SK-N-SH (cell line): ENCODE measurements at regions not wholly inside any gene's neighbourhood (a gene's known extent, or its start where the extent isn't known, plus 50 kb on each side); places are given as distances from the start of the nearest gene placed in this dataset.
"Not testable (repeated sequence)": the region's sequence is repeated elsewhere in the genome, so short reads cannot be mapped to it uniquely, and the experiment has no call there.

Experiments
- CTCF ChIA-PET: fragments of 300-600, 350-600 bp; formaldehyde crosslinking; extraction: SDS; loops from one replicate; lab custom pipeline; 2021; lab: Yijun Ruan, JAX
- POLR2A ChIA-PET: fragments of 350-600 bp; sonication (Branson Sonifier 250); formaldehyde crosslinking; extraction: SDS; loops from one replicate; lab custom pipeline; 2020; ENCODE audit warnings: antibody characterized with exemption, inconsistent platforms; lab: Yijun Ruan, JAX
- DNase-seq: peaks from one replicate; pipeline ENCODE4 v3.0.0; 2012
- H2AFZ ChIP-seq: fragments of 200-600 bp; sonication (generic); 2 replicates; pipeline ENCODE4 v1.8.1; 2016; ENCODE audit warnings: antibody characterized with exemption, mild to moderate bottlenecking, low read depth
- H3F3A ChIP-seq: fragments of 200-600 bp; sonication (generic); replicated peaks from 2 replicates; pipeline ENCODE3; 2016; ENCODE audit warnings: antibody characterized with exemption, mild to moderate bottlenecking; ENCODE audit not compliant: insufficient read depth
- H3K27ac ChIP-seq, 2 experiments: fragments of 200-500 bp in 1 of 2; fragments of 200-600 bp in 1 of 2; sonication (Bioruptor generic) in 1 of 2; sonication (generic), shearing (Covaris generic) in 1 of 2; 2 replicates each; pipeline versions ENCODE4 v1.5.1 to v1.6.1; 2014 to 2016; ENCODE audit warnings: low read depth in 2 of 2, inconsistent platforms in 1 of 2, low read length in 1 of 2, mild to moderate bottlenecking in 1 of 2, mixed read lengths in 1 of 2
- H3K27me3 ChIP-seq: fragments of 200-600 bp; sonication (generic), shearing (Covaris generic); 2 replicates; pipeline ENCODE4 v1.6.1; 2016; ENCODE audit warnings: mixed run types; ENCODE audit not compliant: insufficient read depth
- H3K36me3 ChIP-seq, 2 experiments: fragments of 200-500 bp in 1 of 2; fragments of 200-600 bp in 1 of 2; sonication (Bioruptor generic) in 1 of 2; sonication (generic) in 1 of 2; replicated peaks in 1 of 2; 2 replicates each; pipeline versions ENCODE3 to v1.5.1; 2014 to 2016; ENCODE audit warnings: low read length in 1 of 2, mild to moderate bottlenecking in 1 of 2; ENCODE audit not compliant: insufficient read depth in 2 of 2, control insufficient read depth in 1 of 2
- H3K4me1 ChIP-seq, 2 experiments: fragments of 200-500 bp in 1 of 2; fragments of 200-600 bp in 1 of 2; sonication (Bioruptor generic) in 1 of 2; sonication (generic), shearing (Covaris generic) in 1 of 2; 2 replicates each; pipeline versions ENCODE4 v1.5.1 to v1.6.1; 2014 to 2016; ENCODE audit warnings: low read depth in 1 of 2, low read length in 1 of 2, mixed run types in 1 of 2; ENCODE audit not compliant: insufficient read depth in 2 of 2, control insufficient read depth in 1 of 2
- H3K4me2 ChIP-seq: fragments of 200-600 bp; sonication (generic), shearing (Covaris generic); 2 replicates; pipeline ENCODE4 v1.6.1; 2017; ENCODE audit warnings: mixed run types
- H3K4me3 ChIP-seq, 2 experiments: fragments of 200-500 bp in 1 of 2; fragments of 200-600 bp in 1 of 2; sonication (Bioruptor generic) in 1 of 2; sonication (generic), shearing (Covaris generic) in 1 of 2; 2 replicates each; pipeline versions ENCODE4 v1.5.1 to v1.8.1; 2014 to 2016; ENCODE audit warnings: low read depth in 2 of 2, inconsistent platforms in 1 of 2, low read length in 1 of 2, mild to moderate bottlenecking in 1 of 2, mixed read lengths in 1 of 2, moderate library complexity in 1 of 2
- H3K79me2 ChIP-seq: fragments of 200-600 bp; sonication (generic); 2 replicates; pipeline ENCODE4 v1.8.1; 2017; ENCODE audit warnings: mild to moderate bottlenecking; ENCODE audit not compliant: insufficient read depth
- H3K9ac ChIP-seq: fragments of 200-600 bp; sonication (generic); 2 replicates; pipeline ENCODE4 v1.6.1; 2017; ENCODE audit warnings: mixed run types
- H3K9me2 ChIP-seq: fragments of 200-600 bp; sonication (generic); 2 replicates; pipeline ENCODE4 v1.6.1; 2017; ENCODE audit warnings: mixed run types
- H3K9me3 ChIP-seq: fragments of 200-600 bp; sonication (generic); 2 replicates; pipeline ENCODE4 v1.6.1; 2017; ENCODE audit warnings: mixed run types, mild to moderate bottlenecking, moderate library complexity
- H4K20me1 ChIP-seq: fragments of 200-600 bp; sonication (generic); 2 replicates; pipeline ENCODE4 v1.6.1; 2017; ENCODE audit warnings: mild to moderate bottlenecking, mixed run types; ENCODE audit not compliant: insufficient read depth
- FOSL2 ChIP-seq: IDR thresholded peaks from 2 replicates; pipeline ENCODE4 v1.4.0; 2012; ENCODE audit warnings: low read depth, mild to moderate bottlenecking, moderate library complexity, borderline replicate concordance
- FOXJ3 ChIP-seq: sonication (generic); formaldehyde crosslinking; IDR thresholded peaks from 2 replicates; pipeline ENCODE4 v1.5.1; 2020; ENCODE audit warnings: mild to moderate bottlenecking, missing genetic modification reagents
- SIN3A ChIP-seq: IDR thresholded peaks from 2 replicates; pipeline ENCODE4 v1.6.1; 2012; ENCODE audit warnings: low read depth, mild to moderate bottlenecking, low read length, moderate library complexity, borderline replicate concordance
- TCF12 ChIP-seq: IDR thresholded peaks from 2 replicates; pipeline ENCODE4 v1.4.0; 2012
- TEAD4 ChIP-seq: IDR thresholded peaks from 2 replicates; pipeline ENCODE4 v1.4.0; 2012; ENCODE audit warnings: mild to moderate bottlenecking, borderline replicate concordance; ENCODE audit not compliant: insufficient read depth
- ZBTB33 ChIP-seq: IDR thresholded peaks from 2 replicates; pipeline ENCODE4 v1.4.0; 2012; ENCODE audit warnings: low read depth, borderline replicate concordance
- WGBS: methylation state at CpG from one replicate; pipeline ENCODE4 v1.1.6; 2017; ENCODE audit warnings: low lambda C conversion rate; 5-methylcytosine and 5-hydroxymethylcytosine counted together

DNA sequence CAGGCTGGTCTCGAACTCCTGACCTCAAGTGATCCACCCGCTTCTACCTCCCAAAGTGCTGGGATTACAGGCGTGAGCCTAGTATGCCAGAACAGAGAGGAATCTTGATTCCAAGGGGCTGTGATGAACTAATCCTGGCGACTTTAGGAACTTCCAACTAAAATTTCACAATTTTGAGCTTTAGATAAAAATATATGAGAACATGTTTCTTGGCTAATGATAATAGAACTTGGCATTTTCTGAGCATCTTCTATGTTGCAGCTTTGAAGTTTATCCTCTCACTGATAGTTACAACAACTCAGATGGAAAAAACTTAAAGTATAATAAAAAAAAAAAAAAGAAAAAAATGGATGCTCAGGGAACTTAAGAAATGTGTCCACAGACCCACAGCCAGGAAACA is 69.8 kb upstream of the WSCD1 start (continued):
- no peak for TF ChIP-seq ZBTB33
- no peak for TF ChIP-seq FOSL2

DNA sequence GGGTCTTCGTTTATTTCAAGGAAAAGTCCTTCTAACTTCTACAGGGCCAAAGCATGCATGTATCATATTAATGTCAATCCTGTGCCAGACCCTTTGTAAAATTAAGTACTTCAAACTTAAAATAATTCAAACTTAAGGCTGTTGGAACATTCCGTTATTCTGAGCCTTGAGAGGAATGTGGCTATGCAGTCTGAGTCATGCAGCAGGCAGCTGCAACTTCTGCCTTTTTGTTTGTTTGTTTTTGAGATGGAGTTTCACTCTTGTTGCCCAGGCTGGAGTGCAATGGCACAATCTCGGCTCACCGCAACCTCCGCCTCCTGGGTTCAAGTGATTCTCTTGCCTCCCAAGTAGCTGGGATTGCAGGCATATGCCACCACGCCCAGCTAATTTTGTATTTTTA is 67.0 kb upstream of the WSCD1 start:
- H3K9ac ChIP-seq, H3K4me3 ChIP-seq, DNase-seq, CTCF ChIA-PET, H3K27me3 ChIP-seq, H3F3A ChIP-seq, H3K36me3 ChIP-seq, H3K4me2 ChIP-seq, H3K27ac ChIP-seq, H3K79me2 ChIP-seq, H3K4me1 ChIP-seq, H2AFZ ChIP-seq, H3K9me2 ChIP-seq, POLR2A ChIA-PET, H3K9me3 ChIP-seq, H4K20me1 ChIP-seq: not testable (repeated sequence)
- WGBS: 10% methylated on average over 6 of the region's 6 CpGs

DNA sequence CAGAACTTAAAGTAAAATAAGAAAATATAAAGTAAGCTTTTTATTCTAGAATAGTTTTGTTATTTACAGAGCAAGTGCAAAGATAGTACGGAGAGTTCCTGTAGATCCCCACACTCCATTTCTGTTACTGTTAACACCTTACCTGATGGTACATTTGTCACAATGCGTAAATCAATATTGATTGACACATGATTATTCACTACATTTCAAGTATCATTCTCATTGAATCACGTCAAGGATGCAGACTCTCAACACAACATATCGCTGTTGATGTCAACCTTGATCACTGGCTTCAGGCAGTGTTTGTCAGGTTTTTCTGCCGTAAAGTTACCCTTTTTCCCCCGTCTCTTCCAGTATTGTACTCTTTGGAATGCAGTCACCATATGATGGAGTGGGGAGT is 64.2 kb upstream of the WSCD1 start:
- no peaks in the 10 kb centered on the region for H3K4me1 ChIP-seq
- DNase-seq: no peak
- no peaks in the 10 kb centered on the region for H4K20me1 ChIP-seq
- H3K9ac ChIP-seq: no peak overlapping the region
- H3K9me3 ChIP-seq: no peaks in the 10 kb centered on the region
- H3K4me2 ChIP-seq: no peak overlapping the region
- H3K9me2 ChIP-seq: no peaks in the 10 kb centered on the region
- peaks cover 6% of the 10 kb centered on the region; the same call in 1 of the 2 replicates for H3K27me3 ChIP-seq
- H3K36me3 ChIP-seq: no peaks in the 10 kb centered on the region
- TF ChIP-seq SIN3A (no peak), FOXJ3 (CRISPR knock-in tag) (no peak), TCF12 (no peak), TEAD4 (no peak), ZBTB33 (no peak), FOSL2 (no peak)
- H3K27ac ChIP-seq: no peak overlapping the region
- H2AFZ ChIP-seq: no peak overlapping the region
- H3K4me3 ChIP-seq: no peak overlapping the region
- 37% methylated on average over 6 of the region's 6 CpGs for WGBS
- ChIA-PET POLR2A (no interaction called here), CTCF (no interaction called here)
- H3K79me2 ChIP-seq: no peaks in the 10 kb centered on the region
- no peaks in the 10 kb centered on the region for H3F3A ChIP-seq
